ENCODE measurements at regions not wholly inside any gene's neighbourhood (a gene's known extent, or its start where the extent isn't known, plus 50 kb on each side); places are given as distances from the start of the nearest gene placed in this dataset.
A peak's percentile ranks its signal among the peaks of the same experiment; 100 is the strongest.

DNA sequence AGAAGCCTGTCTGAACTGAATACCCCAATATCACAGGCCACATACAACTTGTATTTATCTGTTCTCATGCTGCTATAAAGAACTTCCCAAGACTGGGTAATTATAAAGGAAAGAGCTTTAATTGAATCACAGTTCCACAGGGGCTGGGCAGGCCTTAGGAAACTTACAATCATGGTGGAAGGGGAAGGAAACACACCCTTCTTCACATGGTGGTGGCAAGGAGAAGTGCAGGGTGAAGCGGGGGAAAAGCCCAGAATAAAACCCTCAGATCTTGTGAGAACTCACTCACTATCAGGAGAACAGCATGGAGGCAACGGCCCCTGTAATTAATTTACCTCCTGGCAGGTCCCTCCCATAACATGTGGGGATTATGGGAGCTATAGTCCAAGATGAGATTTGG, 50.3 kb upstream of the FNDC1 start:
- Histone ChIP-seq H3K9ac (no peak overlapping the region), H3K27ac (no peak overlapping the region), H4K20me1 (no peaks in the 10 kb centered on the region), H3K4me1 (peaks cover 24% of the 10 kb centered on the region), H3K27me3 (no peaks in the 10 kb centered on the region), H3K4me2 (no peak overlapping the region), H3K4me3 (no peak overlapping the region), H3K9me3 (no peaks in the 10 kb centered on the region), H3K36me3 (no peaks in the 10 kb centered on the region)
- no peak for TF ChIP-seq Cebpa-rat (IDR thresholded peaks at IDR 0.05)

DNA sequence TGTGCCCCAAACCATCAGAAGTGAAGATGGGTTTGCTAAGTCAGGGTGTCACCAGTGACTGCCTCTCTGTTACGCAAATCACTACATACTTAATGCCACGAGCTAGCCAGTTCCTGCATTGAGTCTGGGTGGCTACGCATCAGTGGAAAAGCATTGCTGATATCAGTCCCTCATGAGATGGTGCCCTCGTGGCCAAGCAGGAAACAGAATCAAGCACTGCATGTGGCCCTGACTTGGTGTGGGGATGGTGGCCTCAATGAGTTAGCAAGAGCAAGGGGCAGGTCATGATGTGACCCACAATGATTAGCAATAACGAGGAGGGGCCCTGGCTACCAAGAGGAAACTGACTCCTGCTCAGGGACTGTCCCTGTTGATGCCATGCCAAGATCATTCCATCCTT, 51.6 kb upstream of the FNDC1 start:
- no peak overlapping the region for H3K27ac ChIP-seq
- H3K4me1 ChIP-seq: peaks cover 24% of the 10 kb centered on the region
- no peaks in the 10 kb centered on the region for H3K27me3 ChIP-seq
- H4K20me1 ChIP-seq: no peaks in the 10 kb centered on the region
- H3K4me2 ChIP-seq: no peak overlapping the region
- no peaks in the 10 kb centered on the region for H3K9me3 ChIP-seq
- no peak overlapping the region for H3K4me3 ChIP-seq
- H3K9ac ChIP-seq: no peak overlapping the region
- no peak for TF ChIP-seq Cebpa-rat (IDR thresholded peaks at IDR 0.05)
- no peaks in the 10 kb centered on the region for H3K36me3 ChIP-seq

- Histone ChIP-seq H3K4me2 (no peak overlapping the region), H3K4me1 (peaks cover 24% of the 10 kb centered on the region), H4K20me1 (no peaks in the 10 kb centered on the region), H3K27ac (no peak overlapping the region), H3K36me3 (no peaks in the 10 kb centered on the region), H3K9me3 (no peaks in the 10 kb centered on the region), H3K4me3 (no peak overlapping the region), H3K9ac (no peak overlapping the region), H3K27me3 (no peaks in the 10 kb centered on the region)
- no peak for TF ChIP-seq Cebpa-rat (IDR thresholded peaks at IDR 0.05)
These were observed 52.2 kb upstream of the FNDC1 start for GRCh38 chr6:159117046-159117445.

DNA sequence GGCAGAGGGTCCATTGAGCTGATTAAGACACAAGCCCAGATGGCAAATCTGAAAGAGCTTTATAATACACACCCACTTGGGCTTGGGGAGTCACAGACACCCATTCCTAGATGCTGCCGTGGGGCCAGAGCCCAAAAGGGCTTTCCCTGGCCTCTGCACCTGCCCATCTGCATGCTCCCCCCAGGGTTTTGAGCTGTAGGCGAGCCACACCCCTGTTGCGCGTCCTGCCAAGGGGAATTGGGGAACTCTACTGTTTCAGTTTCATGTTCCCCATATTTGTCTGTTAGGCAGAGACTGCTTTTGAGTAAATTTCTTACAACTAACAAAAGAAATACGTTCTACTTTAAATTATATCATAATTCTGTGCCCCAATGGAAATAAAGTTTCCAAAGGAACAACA, 52.9 kb upstream of the FNDC1 start:
- Histone ChIP-seq H3K27ac (no peak overlapping the region), H4K20me1 (no peaks in the 10 kb centered on the region), H3K9me3 (no peaks in the 10 kb centered on the region), H3K4me1 (peaks cover 24% of the 10 kb centered on the region), H3K27me3 (no peaks in the 10 kb centered on the region), H3K36me3 (no peaks in the 10 kb centered on the region), H3K9ac (no peak overlapping the region), H3K4me3 (no peak overlapping the region), H3K4me2 (peak overlapping the region; percentile 39; the same call in 1 of the 2 replicates)
- TF ChIP-seq Cebpa-rat (IDR thresholded peaks at IDR 0.05): no peak

DNA sequence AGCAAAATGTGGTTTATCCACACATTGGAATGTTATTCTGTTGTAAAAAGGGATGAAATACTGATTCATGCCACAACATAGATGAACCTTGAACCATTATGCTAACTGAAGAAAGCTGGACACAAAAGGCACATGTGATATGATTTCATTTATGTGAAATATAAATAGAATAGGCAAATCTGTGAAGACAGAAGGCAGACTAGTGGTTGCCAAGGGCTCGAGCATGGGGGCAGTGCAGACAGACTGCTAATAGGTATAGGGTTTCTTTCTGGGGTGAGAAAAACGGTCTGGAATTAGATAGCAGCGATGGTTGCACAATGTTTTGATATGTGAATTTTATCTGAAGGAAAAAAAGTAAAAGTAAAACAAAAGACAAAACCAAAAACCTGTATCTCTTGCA, 54.6 kb upstream of the FNDC1 start:
- H3K4me3 ChIP-seq: no peak overlapping the region
- TF ChIP-seq Cebpa-rat (IDR thresholded peaks at IDR 0.05): no peak
- H3K9ac ChIP-seq: no peak overlapping the region

DNA sequence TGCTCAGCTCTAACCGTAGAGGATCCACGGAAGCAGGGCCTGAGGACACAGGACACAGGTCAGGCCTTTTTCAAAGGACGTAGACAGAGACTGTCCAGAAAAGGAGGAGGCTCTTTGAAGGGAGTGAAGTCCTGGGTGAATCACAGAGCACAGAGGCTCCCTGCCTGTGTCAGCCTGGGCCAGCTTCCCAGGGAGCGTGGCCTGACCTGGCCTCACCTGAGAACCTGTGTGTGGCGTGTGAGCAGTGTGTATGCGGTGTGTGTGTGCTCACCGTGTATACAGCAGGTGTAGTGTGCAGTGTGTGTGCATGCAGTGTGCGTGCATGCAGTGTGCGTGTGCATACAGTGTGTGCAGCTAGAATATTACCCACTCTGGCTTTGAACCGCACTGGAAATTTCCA, 56.0 kb upstream of the FNDC1 start:
- H3K27me3 ChIP-seq: no peaks in the 10 kb centered on the region
- H4K20me1 ChIP-seq: no peaks in the 10 kb centered on the region
- H3K36me3 ChIP-seq: no peaks in the 10 kb centered on the region
- H3K9me3 ChIP-seq: no peaks in the 10 kb centered on the region
- peaks cover 18% of the 10 kb centered on the region for H3K4me1 ChIP-seq
- no peak overlapping the region for H3K27ac ChIP-seq
- no peak overlapping the region for H3K4me2 ChIP-seq
- no peak overlapping the region for H3K9ac ChIP-seq
- TF ChIP-seq Cebpa-rat (IDR thresholded peaks at IDR 0.05): no peak
- no peak overlapping the region for H3K4me3 ChIP-seq

More for the DNA sequence above, 54.6 kb upstream of the FNDC1 start:
- Histone ChIP-seq H4K20me1 (no peaks in the 10 kb centered on the region), H3K4me2 (no peak overlapping the region), H3K27ac (no peak overlapping the region), H3K9me3 (no peaks in the 10 kb centered on the region), H3K27me3 (no peaks in the 10 kb centered on the region), H3K4me1 (peaks cover 24% of the 10 kb centered on the region), H3K36me3 (no peaks in the 10 kb centered on the region)

DNA sequence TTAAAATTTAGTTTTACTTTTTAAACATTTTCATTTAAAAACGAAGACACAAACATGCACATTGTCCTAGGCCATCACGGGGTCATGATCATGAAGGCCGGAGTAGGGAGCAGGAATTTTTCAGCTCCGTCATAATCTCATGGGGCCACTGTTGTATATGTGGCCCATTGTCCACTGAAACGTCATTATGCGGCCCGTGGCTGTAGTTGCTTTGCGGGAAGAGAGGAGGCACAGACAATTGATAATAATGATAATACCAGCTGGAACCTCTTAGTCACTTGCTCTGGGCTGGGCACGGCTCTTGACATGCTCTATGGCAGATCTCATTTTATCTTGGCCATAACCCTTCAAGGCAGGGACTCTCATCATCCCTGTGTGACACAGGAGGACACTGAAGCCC, 56.5 kb upstream of the FNDC1 start:
- Histone ChIP-seq H3K9ac (no peak overlapping the region), H4K20me1 (no peaks in the 10 kb centered on the region), H3K4me2 (no peak overlapping the region), H3K4me3 (no peak overlapping the region), H3K9me3 (no peaks in the 10 kb centered on the region), H3K4me1 (peaks cover 18% of the 10 kb centered on the region), H3K27me3 (no peaks in the 10 kb centered on the region), H3K36me3 (no peaks in the 10 kb centered on the region), H3K27ac (no peak overlapping the region)
- TF ChIP-seq Cebpa-rat (IDR thresholded peaks at IDR 0.05): no peak

- TF ChIP-seq Cebpa-rat (IDR thresholded peaks at IDR 0.05): no peak
- no peak overlapping the region for H3K4me3 ChIP-seq
- no peaks in the 10 kb centered on the region for H3K36me3 ChIP-seq
- no peaks in the 10 kb centered on the region for H3K27me3 ChIP-seq
- no peaks in the 10 kb centered on the region for H3K9me3 ChIP-seq
- H4K20me1 ChIP-seq: no peaks in the 10 kb centered on the region
- no peak overlapping the region for H3K9ac ChIP-seq
- no peak overlapping the region for H3K27ac ChIP-seq
- no peak overlapping the region for H3K4me2 ChIP-seq
- H3K4me1 ChIP-seq: peaks cover 23% of the 10 kb centered on the region
These were observed 58.5 kb upstream of the FNDC1 start for GRCh38 chr6:159110748-159111147.

DNA sequence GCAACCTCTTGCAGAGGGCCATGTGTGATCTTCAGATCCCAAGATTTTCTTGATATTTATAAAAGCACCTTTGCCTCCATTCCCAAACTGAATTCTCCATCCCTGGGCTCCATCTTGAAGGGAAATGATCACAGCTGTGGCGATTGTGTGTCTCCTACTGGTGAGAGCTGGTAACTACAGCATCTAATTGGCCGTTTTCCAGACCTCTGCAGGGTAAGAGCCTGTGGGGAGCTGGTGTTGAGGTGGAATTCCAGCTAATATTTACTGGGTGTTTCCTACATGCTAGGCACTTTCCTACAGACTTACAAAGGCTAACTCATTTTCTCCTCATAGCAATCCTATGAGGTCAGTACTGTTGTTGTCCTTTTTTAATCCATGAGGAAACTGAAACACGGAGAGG, 59.2 kb upstream of the FNDC1 start:
- Histone ChIP-seq H3K9ac (no peak overlapping the region), H3K27ac (no peak overlapping the region), H3K4me1 (peaks cover 31% of the 10 kb centered on the region), H3K4me2 (no peak overlapping the region), H3K36me3 (no peaks in the 10 kb centered on the region), H4K20me1 (no peaks in the 10 kb centered on the region), H3K9me3 (no peaks in the 10 kb centered on the region), H3K27me3 (no peaks in the 10 kb centered on the region), H3K4me3 (no peak overlapping the region)
- no peak for TF ChIP-seq Cebpa-rat (IDR thresholded peaks at IDR 0.05)

- TF ChIP-seq Cebpa-rat (IDR thresholded peaks at IDR 0.05): no peak
- no peak overlapping the region for H3K4me2 ChIP-seq
These were observed 59.8 kb upstream of the FNDC1 start for GRCh38 chr6:159109391-159109790.

DNA sequence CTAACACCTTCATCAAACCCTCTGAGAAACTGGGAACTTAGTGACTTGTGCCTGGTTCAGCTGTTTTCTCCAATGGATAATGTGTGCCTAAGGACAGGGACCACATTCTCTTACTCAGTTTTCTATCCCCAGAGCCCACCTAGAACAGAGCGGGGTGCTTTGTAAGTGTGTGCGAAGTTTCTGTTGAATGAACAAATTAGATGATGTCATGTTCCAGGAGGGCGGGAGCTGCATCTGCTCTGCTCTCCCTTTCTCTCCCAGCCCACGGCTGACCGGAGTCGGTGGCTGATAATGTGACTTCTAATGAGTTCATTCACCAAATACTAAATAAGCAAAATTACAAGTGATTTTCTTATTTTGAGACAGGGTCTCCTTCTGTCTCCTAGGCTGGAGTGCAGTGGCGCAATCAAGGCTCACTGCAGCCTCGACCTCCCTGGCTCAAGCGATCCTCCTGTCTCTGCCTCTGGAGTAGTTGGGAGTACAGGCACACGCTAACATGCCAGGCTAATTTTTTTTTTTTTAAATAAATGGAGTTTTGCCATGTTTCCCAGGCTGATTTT, 60.7 kb upstream of the FNDC1 start:
- no peak for TF ChIP-seq Cebpa-rat (IDR thresholded peaks at IDR 0.05)
- no peaks in the 10 kb centered on the region for H4K20me1 ChIP-seq
- no peaks in the 10 kb centered on the region for H3K9me3 ChIP-seq
- H3K27me3 ChIP-seq: no peaks in the 10 kb centered on the region
- H3K4me3 ChIP-seq: no peak overlapping the region
- no peak overlapping the region for H3K27ac ChIP-seq
- H3K9ac ChIP-seq: no peak overlapping the region
- no peaks in the 10 kb centered on the region for H3K36me3 ChIP-seq
- no peak overlapping the region for H3K4me2 ChIP-seq
- peaks cover 46% of the 10 kb centered on the region for H3K4me1 ChIP-seq

More at GRCh38 chr6:159109391-159109790, 59.8 kb upstream of the FNDC1 start:
- Histone ChIP-seq H3K36me3 (no peaks in the 10 kb centered on the region), H3K4me3 (no peak overlapping the region), H3K27ac (no peak overlapping the region), H4K20me1 (no peaks in the 10 kb centered on the region), H3K27me3 (no peaks in the 10 kb centered on the region), H3K9ac (no peak overlapping the region), H3K4me1 (peaks cover 37% of the 10 kb centered on the region), H3K9me3 (no peaks in the 10 kb centered on the region)
